Suppressor macrophage (primary cell): ENCODE measurements at regions not wholly inside any gene's neighbourhood (a gene's known extent, or its start where the extent isn't known, plus 50 kb on each side); places are given as distances from the start of the nearest gene placed in this dataset.

Experiments used
- DNase-seq, 4 experiments: peaks; one replicate each; pipeline ENCODE4 v3.0.0-alpha.2; 2020 to 2022

GRCh38 chr1:184882957-184883815 is 91.1 kb downstream of the NIBAN1 start:
- no peak for DNase-seq

- peak in 2 of 4 experiments; percentile 20 to 40 for DNase-seq
Observed at GRCh38 chr1:184881941-184882913, 92.1 kb downstream of the NIBAN1 start.

GRCh38 chr1:184879876-184880557 is 94.3 kb downstream of the NIBAN1 start:
- DNase-seq = no peak

- peak in 1 of 4 experiments; percentile 14 for DNase-seq
Observed at GRCh38 chr1:184878602-184879001, 95.7 kb downstream of the NIBAN1 start.

- DNase-seq = no peak
Observed at GRCh38 chr1:184878002-184878401, 96.3 kb downstream of the NIBAN1 start.

GRCh38 chr1:184876015-184876414 is 98.3 kb downstream of the NIBAN1 start:
- DNase-seq = peak; percentile 33 to 87 (median 69)

- DNase-seq = no peak
Observed at GRCh38 chr1:184875218-184875617, 99.1 kb downstream of the NIBAN1 start.

- no peak for DNase-seq
Observed at GRCh38 chr1:184870319-184870718, 104.0 kb downstream of the NIBAN1 start.

GRCh38 chr1:184867866-184868689 is 106.2 kb downstream of the NIBAN1 start:
- peak in 3 of 4 experiments; percentile 30 to 45 (median 43) for DNase-seq

GRCh38 chr1:184866991-184867788 is 107.1 kb downstream of the NIBAN1 start:
- DNase-seq = peak in 2 of 4 experiments; percentile 36

- DNase-seq = no peak
Observed at GRCh38 chr1:184866586-184866985, 107.7 kb downstream of the NIBAN1 start.

- no peak for DNase-seq
Observed at GRCh38 chr1:184865831-184866230, 108.5 kb downstream of the NIBAN1 start.

GRCh38 chr1:184861755-184862336 is 107.2 kb upstream of the EDEM3 start:
- DNase-seq = no peak

- DNase-seq = no peak
Observed at GRCh38 chr1:184860985-184861754, 106.5 kb upstream of the EDEM3 start.

GRCh38 chr1:184860535-184860934 is 105.9 kb upstream of the EDEM3 start:
- no peak for DNase-seq

- DNase-seq = no peak
Observed at GRCh38 chr1:184859381-184860105, 104.9 kb upstream of the EDEM3 start.

GRCh38 chr1:184858288-184858687 is 103.6 kb upstream of the EDEM3 start:
- DNase-seq = no peak

GRCh38 chr1:184854496-184855140 is 100.0 kb upstream of the EDEM3 start:
- DNase-seq = peak; percentile 20 to 76 (median 47)
